K562 (cell line): ENCODE measurements at regions not wholly inside any gene's neighbourhood (a gene's known extent, or its start where the extent isn't known, plus 50 kb on each side); places are given as distances from the start of the nearest gene placed in this dataset.

Source experiments
- ATAC-seq: fragments of 200-7000 bp; cut with Tn5 transposase; 3 replicates; pipeline ENCODE4 v1.9.1; 2020; ENCODE audit warnings: moderate library complexity
- BruUV-seq: library from RNA; stranded (reverse); fragments of 400-500 nt; replicated peaks from 2 replicates; lab custom pipeline; 2021; lab: Mats Ljungman, UMichigan
- CTCF ChIA-PET: fragments of 300-600 bp; formaldehyde crosslinking; extraction: SDS; loops from one replicate; lab custom pipeline; 2021; ENCODE audit warnings: low intra/inter-chr PET ratio; lab: Yijun Ruan, JAX
- POLR2A ChIA-PET: fragments of 300-600, 350-650 bp; sonication (Branson Sonifier 250); formaldehyde crosslinking; extraction: SDS; loops from one replicate; lab custom pipeline; 2021; ENCODE audit warnings: antibody characterized with exemption, inconsistent platforms; lab: Yijun Ruan, JAX
- DNase-seq, 4 experiments: peaks; one replicate each; pipeline versions ENCODE4 v3.0.0 to v3.0.0-alpha.2; 2011 to 2018; ENCODE audit warnings: low spot score in 3 of 4, mixed read lengths in 3 of 4; ENCODE audit errors: extremely low read depth in 1 of 4
- FAIRE-seq: peaks from 2 replicates; lab custom pipeline; 2011; peaks lifted over from hg19 to GRCh38; lab: Jason Lieb, UNC
- H2AFZ ChIP-seq: 2 replicates; pipeline ENCODE4 v1.6.0; 2011; ENCODE audit warnings: low read depth, low read length, control low read depth, inconsistent platforms
- H3K27ac ChIP-seq: fragments of 200-600 bp; 3 replicates; pipeline ENCODE4 v1.8.0; 2011; ENCODE audit warnings: low read depth, mild to moderate bottlenecking, control low read depth, inconsistent platforms, low read length, moderate library complexity, mixed read lengths; ENCODE audit errors: extremely low read depth
- H3K27me3 ChIP-seq, 2 experiments: fragments of 300-600 bp in 1 of 2; 2 replicates in 1 of 2; 3 replicates in 1 of 2; pipeline versions ENCODE4 v1.6.0 to v1.8.0; 2011; ENCODE audit warnings: inconsistent platforms in 2 of 2, low read length in 2 of 2, mild to moderate bottlenecking in 1 of 2, mixed read lengths in 1 of 2, moderate library complexity in 1 of 2; ENCODE audit not compliant: control insufficient read depth in 2 of 2, insufficient read depth in 2 of 2
- H3K36me3 ChIP-seq: fragments of 300-600 bp; 3 replicates; pipeline ENCODE4 v1.8.0; 2011; ENCODE audit warnings: mild to moderate bottlenecking, low read length, inconsistent platforms; ENCODE audit not compliant: control insufficient read depth, insufficient read depth
- H3K4me1 ChIP-seq, 2 experiments: fragments of 200-600 bp in 1 of 2; replicated peaks in 1 of 2; 2 replicates in 1 of 2; 3 replicates in 1 of 2; pipeline versions ENCODE4 v1.5.1 to v1.8.0; 2011; ENCODE audit warnings: inconsistent platforms in 2 of 2, low read length in 2 of 2, mild to moderate bottlenecking in 1 of 2, mixed read lengths in 1 of 2, moderate library complexity in 1 of 2; ENCODE audit not compliant: control insufficient read depth in 2 of 2, insufficient read depth in 2 of 2
- H3K4me2 ChIP-seq: 2 replicates; pipeline ENCODE4 v1.6.1; 2011; ENCODE audit warnings: low read length, control low read depth, inconsistent platforms, mixed read lengths; ENCODE audit not compliant: insufficient read depth
- H3K4me3 ChIP-seq: fragments of 200-600 bp; sonication (generic), shearing (Covaris generic); 2 replicates; pipeline ENCODE4 v1.5.1; 2016; ENCODE audit warnings: control low read depth, inconsistent platforms
- H3K79me2 ChIP-seq: fragments of 200-600 bp; 3 replicates; pipeline ENCODE4 v1.8.0; 2011; ENCODE audit warnings: low read length, inconsistent platforms; ENCODE audit not compliant: control insufficient read depth, insufficient read depth
- H3K9ac ChIP-seq, 2 experiments: 2 replicates each; pipeline versions ENCODE4 v1.6.0 to v1.6.1; 2011; ENCODE audit warnings: low read depth in 2 of 2, low read length in 2 of 2, control low read depth in 1 of 2, inconsistent platforms in 1 of 2, mild to moderate bottlenecking in 1 of 2, mixed read lengths in 1 of 2; ENCODE audit not compliant: insufficient read depth in 1 of 2
- H3K9me1 ChIP-seq: one replicate; pipeline ENCODE4 v1.6.0; 2011; ENCODE audit warnings: inconsistent platforms, mild to moderate bottlenecking, low read length, moderate library complexity; ENCODE audit not compliant: control insufficient read depth, insufficient read depth
- H3K9me3 ChIP-seq: replicated peaks from 2 replicates; pipeline ENCODE4 v1.5.1; 2011; ENCODE audit warnings: low read depth, low read length, inconsistent platforms; ENCODE audit not compliant: control insufficient read depth, insufficient read depth
- H4K20me1 ChIP-seq: replicated peaks from 2 replicates; pipeline ENCODE4 v1.6.1; 2011; ENCODE audit warnings: low read length, inconsistent platforms, mixed read lengths; ENCODE audit not compliant: control insufficient read depth, insufficient read depth
- ARNT ChIP-seq, 2 experiments: fragments of 450-650 bp; IDR thresholded peaks; 2 replicates each; pipeline ENCODE4 v1.6.1; 2016; ENCODE audit warnings: mild to moderate bottlenecking in 1 of 2
- CUX1 ChIP-seq: fragments of 200-800 bp; sonication (Bioruptor generic); IDR thresholded peaks from 2 replicates; pipeline ENCODE4 v1.6.1; 2016; ENCODE audit warnings: missing genetic modification characterization, missing compliant biosample characterization
- DEAF1 ChIP-seq: fragments of 450-650 bp; formaldehyde crosslinking; IDR thresholded peaks from 2 replicates; pipeline ENCODE4 v1.4.0; 2020; ENCODE audit warnings: mild to moderate bottlenecking, moderate library complexity
- MEIS2 ChIP-seq: fragments of 450-650 bp; IDR thresholded peaks from 2 replicates; pipeline ENCODE4 v1.6.1; 2014; ENCODE audit warnings: mild to moderate bottlenecking; ENCODE audit not compliant: partially characterized antibody
- NCOR1 ChIP-seq: fragments of 450-650 bp; IDR thresholded peaks from 2 replicates; pipeline ENCODE4 v1.6.1; 2016; ENCODE audit warnings: mild to moderate bottlenecking, moderate library complexity
- ZBTB11 ChIP-seq, 3 experiments: fragments of 200-800 bp in 1 of 3; fragments of 250-450 bp in 1 of 3; fragments of 450-650 bp in 1 of 3; sonication (Bioruptor Pico) in 1 of 3; sonication (Bioruptor generic) in 1 of 3; formaldehyde crosslinking in 1 of 3; IDR thresholded peaks; 2 replicates each; pipeline versions ENCODE4 v1.6.1 to v1.8.0; 2016 to 2022; ENCODE audit warnings: mild to moderate bottlenecking in 2 of 3, missing genetic modification characterization in 2 of 3, missing compliant biosample characterization in 1 of 3, moderate library complexity in 1 of 3
- ZNF592 ChIP-seq: fragments of 450-650 bp; IDR thresholded peaks from 2 replicates; pipeline ENCODE4 v1.6.1; 2017; ENCODE audit warnings: antibody characterized with exemption, mild to moderate bottlenecking
- WGBS: fragments of 100-300 bp; shearing (Covaris generic); methylation state at CpG from one replicate; pipeline ENCODE4 v1.1.6; 2016; ENCODE audit warnings: low coverage, mixed read lengths; ENCODE audit not compliant: insufficient coverage; ENCODE audit errors: missing lambda C conversion rate; 5-methylcytosine and 5-hydroxymethylcytosine counted together
- in situ Hi-C: fragments of 300-500 bp; cut with MboI; formaldehyde crosslinking; loops from 4 replicates; pipeline ENCODE4 v1.15.0; 2018; ENCODE audit warnings: inconsistent platforms, mixed read lengths
- intact Hi-C: fragments of 100-400 bp; cut with micrococcal nuclease; formaldehyde crosslinking; loops from 2 replicates; pipeline ENCODE4 v1.14.2; 2022

GRCh38 chr10:78278058-78278404 is 244.4 kb downstream of the RPS24 start:
- ATAC-seq (no peak; the same call in 2 of the 3 replicates), DNase-seq (no peak), FAIRE-seq (no peak)
- in situ Hi-C loops (no loop called here), intact Hi-C loops (no loop called here)
- H3K4me3 ChIP-seq: no peak overlapping the region
- no peaks in the 10 kb centered on the region for H3K36me3 ChIP-seq
- H3K4me2 ChIP-seq: no peak overlapping the region
- no peaks in the 10 kb centered on the region for H3K9me1 ChIP-seq
- H4K20me1 ChIP-seq: no peaks in the 10 kb centered on the region
- no TSS peak for BruUV-seq
- CTCF ChIA-PET: no interaction called here
- no peak overlapping the region for H3K27ac ChIP-seq
- H3K79me2 ChIP-seq: no peaks in the 10 kb centered on the region
- H2AFZ ChIP-seq: no peak overlapping the region
- POLR2A ChIA-PET: no interaction called here
- no peaks in the 10 kb centered on the region for H3K9me3 ChIP-seq
- H3K27me3 ChIP-seq: peaks cover 9 to 48% of the 10 kb centered on the region in 2 experiments
- 0% methylated on average over 6 of the region's 6 CpGs for WGBS
- no peaks in the 10 kb centered on the region for H3K4me1 ChIP-seq
- no peak overlapping the region for H3K9ac ChIP-seq
- TF ChIP-seq MEIS2 (peak; percentile 75), DEAF1 (CRISPR knock-in tag) (no peak), ZBTB11 (CRISPR knock-in tag; IDR thresholded peaks at IDR 0.05) (no peak), ARNT (IDR thresholded peaks at IDR 0.05) (no peak), ZNF592 (no peak), CUX1 (no peak), NCOR1 (no peak)
